Spleen (tissue), 7 donors: ENCODE measurements at regions not wholly inside any gene's neighbourhood (a gene's known extent, or its start where the extent isn't known, plus 50 kb on each side); places are given as distances from the start of the nearest gene placed in this dataset.

Source experiments
- POLR2A ChIP-seq, 3 donors: fragments of 450-650 bp; IDR thresholded peaks; one replicate each; pipeline ENCODE4 v1.5.1; 2017; ENCODE audit warnings: antibody characterized with exemption in 3 of 3, mild to moderate bottlenecking in 1 of 3
- TF ChIP-seq, protein P1 (sequence below), 11 experiments: fragments of 200-600 bp in 7 of 11; fragments of 450-650 bp in 4 of 11; sonication (generic) in 4 of 11; IDR thresholded peaks in 8 of 11; conservative IDR thresholded peaks in 3 of 11; 1 replicate in 7 of 11; 2 replicates in 4 of 11; pipeline versions ENCODE4 v1.4.0 to v1.8.0; 2016 to 2021; ENCODE audit warnings: antibody characterized with exemption in 11 of 11, inconsistent platforms in 4 of 11, mild to moderate bottlenecking in 1 of 11
- donor health status: DM: no; HTN: no; CAD: no; lungs with moderate emphysema.
- donor health status: DM: no; HTN: no; CAD: no.
- donor health status: DM: no; HTN: no; CAD: no.

DNA sequence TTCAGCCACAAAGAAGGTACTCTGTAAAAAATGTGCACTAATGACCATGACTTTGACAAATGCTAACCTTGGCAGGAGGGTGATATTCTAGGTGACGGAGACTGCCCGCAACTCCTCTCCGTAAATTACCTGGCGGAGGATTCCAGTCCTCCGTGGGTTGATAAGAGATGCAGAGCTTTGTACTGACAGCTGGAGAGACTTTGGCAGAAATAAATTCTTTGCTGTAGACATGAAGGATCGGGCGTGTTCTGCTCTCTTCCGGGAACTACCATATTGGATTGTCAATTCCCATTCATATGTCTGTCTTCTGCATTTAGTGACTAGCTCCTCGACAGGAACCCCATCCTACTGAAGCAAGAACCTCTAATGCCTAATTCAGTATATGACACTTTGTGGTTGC lies 158.3 kb upstream of the KAZN start:
- TF ChIP-seq, protein P1, sequence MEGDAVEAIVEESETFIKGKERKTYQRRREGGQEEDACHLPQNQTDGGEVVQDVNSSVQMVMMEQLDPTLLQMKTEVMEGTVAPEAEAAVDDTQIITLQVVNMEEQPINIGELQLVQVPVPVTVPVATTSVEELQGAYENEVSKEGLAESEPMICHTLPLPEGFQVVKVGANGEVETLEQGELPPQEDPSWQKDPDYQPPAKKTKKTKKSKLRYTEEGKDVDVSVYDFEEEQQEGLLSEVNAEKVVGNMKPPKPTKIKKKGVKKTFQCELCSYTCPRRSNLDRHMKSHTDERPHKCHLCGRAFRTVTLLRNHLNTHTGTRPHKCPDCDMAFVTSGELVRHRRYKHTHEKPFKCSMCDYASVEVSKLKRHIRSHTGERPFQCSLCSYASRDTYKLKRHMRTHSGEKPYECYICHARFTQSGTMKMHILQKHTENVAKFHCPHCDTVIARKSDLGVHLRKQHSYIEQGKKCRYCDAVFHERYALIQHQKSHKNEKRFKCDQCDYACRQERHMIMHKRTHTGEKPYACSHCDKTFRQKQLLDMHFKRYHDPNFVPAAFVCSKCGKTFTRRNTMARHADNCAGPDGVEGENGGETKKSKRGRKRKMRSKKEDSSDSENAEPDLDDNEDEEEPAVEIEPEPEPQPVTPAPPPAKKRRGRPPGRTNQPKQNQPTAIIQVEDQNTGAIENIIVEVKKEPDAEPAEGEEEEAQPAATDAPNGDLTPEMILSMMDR (IDR thresholded peaks at IDR 0.05 in 8 of 11, conservative IDR thresholded peaks at IDR 0.05 in 3 of 11), result no peak
- TF ChIP-seq POLR2A (IDR thresholded peaks at IDR 0.05), result no peak
